ENCODE measurements at regions not wholly inside any gene's neighbourhood (a gene's known extent, or its start where the extent isn't known, plus 50 kb on each side); places are given as distances from the start of the nearest gene placed in this dataset.

GRCh38 chr17:77720946-77721845 lies 237.3 kb upstream of the TNRC6C start:
- no peaks in the 10 kb centered on the region for H3K27me3 ChIP-seq (ENCODE audit: low read length)
- no peak overlapping the region for H3K27ac ChIP-seq (ENCODE audit: low read depth, low read length)
- H3K9me3 ChIP-seq (ENCODE audit: insufficient read depth, low read length) = no peaks in the 10 kb centered on the region
- H3K9me2 ChIP-seq (replicated peaks; ENCODE audit: insufficient read depth, low read length) = 0 out of 2 replicates have a peak, but pooled peaks cover under 1% of the 10 kb centered on the region
- no peaks in the 10 kb centered on the region for H3F3A ChIP-seq (ENCODE audit: insufficient read depth)
- no peak for TF ChIP-seq EZH2phosphoT487 (conservative IDR thresholded peaks at IDR 0.05; ENCODE audit: low read length)
- no peak for TF ChIP-seq CTCF (IDR thresholded peaks at IDR 0.05; ENCODE audit: insufficient read depth, low read length, poor library complexity, severe bottlenecking)
- H3K4me3 ChIP-seq (ENCODE audit: insufficient read depth, low read length, poor library complexity, severe bottlenecking) = no peak overlapping the region
- H3K79me2 ChIP-seq (ENCODE audit: insufficient read depth, low read length) = no peaks in the 10 kb centered on the region
- H3K36me3 ChIP-seq (ENCODE audit: low read length) = no peaks in the 10 kb centered on the region
- H3K4me2 ChIP-seq (ENCODE audit: low read depth, low read length, poor library complexity, severe bottlenecking) = no peak overlapping the region
- no peaks in the 10 kb centered on the region for H4K20me1 ChIP-seq (ENCODE audit: low read depth, low read length)
- H3K9ac ChIP-seq (ENCODE audit: low read length) = no peak overlapping the region
- H2AFZ ChIP-seq (ENCODE audit: low read depth, low read length, severe bottlenecking) = no peak overlapping the region

- no peak overlapping the region for H3K4me2 ChIP-seq (ENCODE audit: low read depth, low read length, poor library complexity, severe bottlenecking)
- H3K9ac ChIP-seq (ENCODE audit: low read length) = no peak overlapping the region
- no peaks in the 10 kb centered on the region for H3K36me3 ChIP-seq (ENCODE audit: low read length)
- no peaks in the 10 kb centered on the region for H3K27me3 ChIP-seq (ENCODE audit: low read length)
- H3F3A ChIP-seq (ENCODE audit: insufficient read depth) = no peaks in the 10 kb centered on the region
- H3K27ac ChIP-seq (ENCODE audit: low read depth, low read length) = no peak overlapping the region
- H4K20me1 ChIP-seq (ENCODE audit: low read depth, low read length) = no peaks in the 10 kb centered on the region
- H3K9me3 ChIP-seq (ENCODE audit: insufficient read depth, low read length) = no peaks in the 10 kb centered on the region
- no peaks in the 10 kb centered on the region for H3K79me2 ChIP-seq (ENCODE audit: insufficient read depth, low read length)
- no peaks in the 10 kb centered on the region for H3K9me2 ChIP-seq (replicated peaks; ENCODE audit: insufficient read depth, low read length)
- no peak overlapping the region for H2AFZ ChIP-seq (ENCODE audit: low read depth, low read length, severe bottlenecking)
- no peak for TF ChIP-seq EZH2phosphoT487 (conservative IDR thresholded peaks at IDR 0.05; ENCODE audit: low read length)
- no peak overlapping the region for H3K4me3 ChIP-seq (ENCODE audit: insufficient read depth, low read length, poor library complexity, severe bottlenecking)
Measured at GRCh38 chr17:77721846-77722160, 236.7 kb upstream of the TNRC6C start.

GRCh38 chr17:77722366-77722765 lies 236.1 kb upstream of the TNRC6C start:
- Histone ChIP-seq H3K9ac (ENCODE audit: low read length) (no peak overlapping the region), H3K4me3 (ENCODE audit: insufficient read depth, low read length, poor library complexity, severe bottlenecking) (no peak overlapping the region), H3K79me2 (ENCODE audit: insufficient read depth, low read length) (no peaks in the 10 kb centered on the region), H3K9me2 (replicated peaks; ENCODE audit: insufficient read depth, low read length) (no peaks in the 10 kb centered on the region), H3F3A (ENCODE audit: insufficient read depth) (no peaks in the 10 kb centered on the region), H4K20me1 (ENCODE audit: low read depth, low read length) (no peaks in the 10 kb centered on the region), H2AFZ (ENCODE audit: low read depth, low read length, severe bottlenecking) (no peak overlapping the region), H3K27ac (ENCODE audit: low read depth, low read length) (no peak overlapping the region), H3K9me3 (ENCODE audit: insufficient read depth, low read length) (no peaks in the 10 kb centered on the region), H3K4me2 (ENCODE audit: low read depth, low read length, poor library complexity, severe bottlenecking) (no peak overlapping the region), H3K36me3 (ENCODE audit: low read length) (no peaks in the 10 kb centered on the region), H3K27me3 (ENCODE audit: low read length) (no peaks in the 10 kb centered on the region)
- TF ChIP-seq EZH2phosphoT487 (conservative IDR thresholded peaks at IDR 0.05; ENCODE audit: low read length) = no peak
- no peak for TF ChIP-seq CTCF (IDR thresholded peaks at IDR 0.05; ENCODE audit: insufficient read depth, low read length, poor library complexity, severe bottlenecking)
